Stimulated activated CD4-positive, alpha-beta T cell treated with anti-CD3 and anti-CD28 coated beads, Interleukin-12 subunit alpha, Interleukin-12 subunit beta, amount 100 ng/mL, for 48 hours (primary cell): ENCODE measurements at regions not wholly inside any gene's neighbourhood (a gene's known extent, or its start where the extent isn't known, plus 50 kb on each side); places are given as distances from the start of the nearest gene placed in this dataset.

Source experiments
- DNase-seq, 3 donors: peaks; one replicate each; pipeline ENCODE4 v3.0.0-alpha.2; 2020; ENCODE audit warnings: low read depth in 2 of 3, low spot score in 1 of 3

DNA sequence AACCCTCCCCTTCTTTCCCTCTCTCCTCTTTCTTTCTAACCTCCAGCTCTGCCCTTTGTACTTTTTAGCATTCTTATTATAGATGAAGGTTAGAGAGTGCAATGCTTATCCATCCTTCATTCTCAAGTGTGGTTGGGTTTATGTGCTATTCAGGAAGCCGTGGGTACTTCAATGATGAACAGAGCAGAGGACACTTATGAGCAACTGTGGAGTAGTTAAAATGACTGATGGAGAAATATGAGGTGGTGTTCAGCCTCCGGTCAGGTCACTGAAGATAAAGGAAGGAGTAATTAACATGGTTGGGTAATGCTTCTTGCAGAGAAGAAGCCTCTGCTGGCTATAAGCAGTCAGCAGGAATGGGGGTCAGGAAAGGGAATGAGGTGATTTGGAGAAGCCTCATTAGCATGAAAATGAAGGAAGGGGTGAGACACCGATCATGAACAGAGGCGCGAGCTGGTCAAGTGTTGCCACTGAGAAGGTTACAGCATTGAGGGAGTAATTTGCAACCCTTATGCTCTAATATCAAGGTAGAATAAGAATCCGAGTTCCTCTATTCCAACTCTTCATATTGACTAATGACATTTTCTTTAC, 174.7 kb downstream of the LPIN1 start:
- no peak for DNase-seq

- DNase-seq = no peak
These were observed 175.9 kb downstream of the LPIN1 start for GRCh38 chr2:11922294-11922693.

- no peak for DNase-seq
These were observed 177.5 kb downstream of the LPIN1 start for GRCh38 chr2:11923935-11924334.

DNA sequence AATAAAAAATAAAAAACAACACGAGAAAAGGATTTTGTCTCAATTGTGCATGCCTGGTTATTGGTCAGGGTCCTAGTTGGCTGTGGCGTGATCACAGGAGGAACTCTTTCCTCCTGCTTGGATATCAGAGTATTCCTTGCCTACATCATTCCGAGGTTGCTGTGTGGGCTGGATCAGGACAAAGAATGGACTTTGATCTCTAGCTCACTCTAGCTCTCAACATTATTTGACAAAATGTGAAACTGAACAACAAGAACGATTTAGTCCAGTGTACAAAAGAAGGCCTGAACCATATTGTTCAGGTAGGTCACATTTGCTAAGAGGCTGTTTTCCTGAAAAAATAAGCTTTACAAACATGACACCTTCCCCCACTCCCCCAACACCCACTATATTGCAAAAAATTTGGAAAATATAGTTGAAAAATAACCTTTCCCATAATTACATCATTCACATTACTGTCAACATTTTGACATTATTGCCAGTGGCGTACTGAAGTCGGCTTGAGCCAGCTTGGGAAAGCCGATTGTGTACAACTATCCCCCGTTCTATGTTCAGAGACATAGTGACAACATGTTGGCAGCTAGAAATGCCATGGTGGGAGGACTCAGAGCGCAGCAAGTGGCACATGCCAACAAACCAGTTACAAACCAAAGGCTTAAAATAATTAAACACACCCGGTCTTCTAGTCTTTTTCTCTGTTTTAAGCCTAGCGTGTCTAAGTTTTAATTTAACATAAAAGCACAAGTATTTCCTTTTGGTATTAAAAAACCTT, 179.0 kb downstream of the LPIN1 start:
- DNase-seq = no peak

- no peak for DNase-seq
These were observed 183.9 kb downstream of the LPIN1 start for GRCh38 chr2:11930211-11930761.

GRCh38 chr2:11932048-11932512, 185.6 kb downstream of the LPIN1 start:
- no peak for DNase-seq

- no peak for DNase-seq
These were observed 186.5 kb downstream of the LPIN1 start for GRCh38 chr2:11932962-11933361.

DNA sequence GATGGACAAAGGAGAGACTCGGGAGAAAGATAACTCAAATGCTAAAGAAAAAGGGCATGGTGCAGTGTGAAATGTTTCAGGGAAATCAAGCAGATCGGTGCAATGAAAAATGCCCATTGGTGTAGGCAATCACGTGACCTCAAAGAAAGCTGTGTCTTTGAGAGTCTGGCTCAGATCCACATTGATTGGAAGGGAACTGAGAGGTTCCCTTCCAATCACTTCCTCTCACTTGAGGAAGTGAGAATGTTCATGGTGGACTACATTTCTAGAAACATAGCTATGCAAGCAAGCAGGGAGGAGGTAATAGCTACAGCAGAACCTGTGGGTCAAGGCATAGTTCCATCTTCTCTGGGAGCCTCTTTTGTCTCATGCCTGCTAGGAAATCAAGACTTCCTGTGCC, 187.4 kb downstream of the LPIN1 start:
- no peak for DNase-seq

DNA sequence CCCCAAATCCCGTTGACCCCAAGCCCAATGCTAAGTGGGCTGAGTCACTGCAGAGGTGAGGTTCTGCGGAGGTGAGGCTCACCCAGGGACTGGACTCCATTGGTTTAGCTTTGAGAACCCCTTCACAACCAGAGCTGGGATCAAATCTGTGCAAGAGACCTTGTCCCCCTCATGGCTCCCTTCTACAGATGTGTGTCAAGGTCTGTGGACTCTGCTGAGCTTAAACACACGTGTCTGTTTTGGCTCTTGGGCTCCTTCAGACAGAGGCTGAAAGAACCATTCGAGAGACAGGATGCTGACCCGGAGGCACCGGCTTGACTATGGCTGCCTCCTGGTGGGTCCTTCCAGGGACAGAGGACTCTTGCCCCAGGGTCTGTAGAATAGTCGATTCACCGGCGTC, 190.3 kb downstream of the LPIN1 start:
- no peak for DNase-seq

DNA sequence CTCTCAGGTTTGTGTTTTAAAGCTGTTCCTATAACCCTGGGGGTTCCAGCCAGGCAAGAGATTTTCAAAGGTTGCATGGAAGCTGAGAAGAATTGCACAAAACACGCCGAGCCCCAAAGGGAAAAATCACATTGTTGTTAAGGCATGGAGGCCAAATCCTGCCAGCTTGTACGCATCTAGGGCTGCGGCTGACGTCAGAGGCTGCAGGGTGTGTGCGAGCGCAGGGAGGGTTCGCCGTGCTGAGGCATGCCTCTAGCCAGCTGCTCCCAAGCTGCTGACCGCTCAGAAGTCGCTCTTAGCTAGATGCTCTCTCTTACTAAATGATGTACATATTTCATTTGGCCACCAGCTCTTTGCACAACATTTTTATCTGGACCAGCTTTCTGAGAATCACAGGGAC, 191.8 kb downstream of the LPIN1 start:
- no peak for DNase-seq

DNA sequence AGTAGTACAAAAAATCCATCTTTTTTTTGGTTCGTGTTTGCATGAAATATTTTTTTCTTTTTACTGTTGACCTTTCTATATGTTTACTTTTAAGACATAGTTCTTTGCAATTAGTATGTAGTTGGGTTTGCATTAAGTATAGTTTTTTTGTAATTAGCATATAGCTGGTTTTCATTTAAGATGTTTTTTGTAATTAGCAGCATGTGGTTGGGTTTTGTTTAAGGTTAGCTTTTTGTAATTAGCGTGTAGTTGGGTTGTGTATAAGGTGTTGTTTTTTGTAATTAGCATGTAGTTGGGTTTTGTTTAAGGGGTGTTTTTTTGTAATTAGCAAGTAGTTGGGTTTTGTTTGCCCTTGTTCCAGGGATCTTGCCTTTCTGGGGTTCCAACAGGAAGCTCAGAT, 193.1 kb downstream of the LPIN1 start:
- no peak for DNase-seq

GRCh38 chr2:11940121-11940743, 193.8 kb downstream of the LPIN1 start:
- no peak for DNase-seq

DNA sequence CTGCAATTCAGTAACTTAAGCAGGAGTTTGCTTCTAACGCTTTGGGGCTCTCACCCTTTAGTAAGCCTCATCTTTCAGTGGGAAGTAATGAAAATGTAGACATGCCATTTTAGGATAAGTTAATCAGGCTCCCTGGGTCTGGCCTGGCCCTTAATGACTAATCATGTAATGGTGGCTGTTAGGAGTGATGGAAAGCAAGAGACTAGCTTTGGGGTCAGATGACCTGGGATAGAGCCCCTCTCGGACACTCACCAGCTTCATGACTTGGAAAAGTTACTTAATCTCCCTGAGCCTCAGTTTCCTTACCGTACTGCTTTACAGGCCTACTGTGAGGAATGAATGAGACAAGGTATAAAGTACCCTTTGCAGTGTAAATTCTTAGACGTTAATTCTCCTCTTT, 194.4 kb downstream of the LPIN1 start:
- no peak for DNase-seq

GRCh38 chr2:11941201-11942177, 195.1 kb downstream of the LPIN1 start:
- no peak for DNase-seq

GRCh38 chr2:11942178-11942569, 195.7 kb downstream of the LPIN1 start:
- no peak for DNase-seq

DNA sequence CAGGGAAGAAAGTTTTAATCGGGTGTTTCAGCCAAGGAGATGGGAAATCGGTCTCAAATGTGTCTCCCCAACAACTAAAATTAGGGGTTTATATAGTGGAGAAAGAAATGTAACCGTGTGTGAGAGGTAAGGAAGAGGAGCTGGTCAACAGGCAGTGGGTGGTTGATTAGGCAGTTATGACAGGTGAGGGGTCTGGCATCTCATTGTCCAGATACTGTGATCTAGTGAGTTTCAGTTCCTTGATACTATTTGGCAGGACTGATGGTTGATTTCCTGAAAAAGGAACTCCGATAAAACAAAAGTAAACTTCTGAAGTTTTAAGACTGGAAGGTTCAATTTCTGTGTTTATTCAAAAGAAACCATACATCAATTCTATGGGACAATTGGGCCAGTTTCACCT, 197.9 kb downstream of the LPIN1 start:
- DNase-seq = no peak

DNA sequence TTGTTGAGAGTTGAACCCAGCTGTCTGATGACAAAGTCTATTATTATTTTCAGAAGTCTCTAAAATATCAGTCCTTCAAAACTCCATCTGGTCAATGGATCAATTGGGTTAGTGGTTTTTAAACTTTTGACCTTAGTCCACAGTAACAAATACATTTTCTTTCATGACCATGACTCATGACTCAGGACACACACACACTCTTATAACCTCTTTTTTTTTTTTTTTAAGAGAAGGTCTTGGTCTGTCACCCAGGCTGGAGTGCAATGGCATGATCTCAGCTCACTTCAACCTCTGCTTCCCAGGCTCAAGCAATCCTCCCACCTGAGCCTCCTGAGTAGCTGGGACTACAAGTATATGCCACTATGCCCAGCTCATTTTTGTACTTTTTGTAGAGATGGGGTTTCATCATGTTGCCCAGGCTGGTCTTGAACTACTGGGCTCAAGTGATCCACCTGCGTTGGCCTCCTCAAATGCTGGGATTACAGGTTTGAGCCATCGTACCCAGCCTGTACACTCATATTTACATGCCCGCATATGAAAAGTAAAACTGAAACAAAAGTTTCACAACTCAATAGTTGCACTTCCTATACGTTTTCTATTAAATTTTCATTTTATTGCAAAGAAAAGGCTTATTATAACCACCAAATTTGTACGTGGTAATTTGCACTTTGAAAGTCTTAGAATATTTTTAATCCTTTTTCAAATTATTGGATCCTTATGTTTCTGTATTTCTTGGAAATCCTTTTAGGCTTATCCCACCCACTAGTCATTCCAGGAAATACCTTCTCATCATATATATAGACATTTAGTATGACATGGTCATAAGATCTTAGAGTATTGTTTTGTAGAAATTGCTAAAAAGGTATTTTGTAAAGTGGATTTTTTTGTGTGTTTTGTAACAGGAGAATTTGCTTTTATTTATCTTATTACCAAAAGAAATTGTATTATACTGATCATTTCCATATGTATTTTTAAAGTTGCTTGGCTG, 199.0 kb downstream of the LPIN1 start:
- peak in 2 of 3 donors; percentile 6 to 12 for DNase-seq

DNA sequence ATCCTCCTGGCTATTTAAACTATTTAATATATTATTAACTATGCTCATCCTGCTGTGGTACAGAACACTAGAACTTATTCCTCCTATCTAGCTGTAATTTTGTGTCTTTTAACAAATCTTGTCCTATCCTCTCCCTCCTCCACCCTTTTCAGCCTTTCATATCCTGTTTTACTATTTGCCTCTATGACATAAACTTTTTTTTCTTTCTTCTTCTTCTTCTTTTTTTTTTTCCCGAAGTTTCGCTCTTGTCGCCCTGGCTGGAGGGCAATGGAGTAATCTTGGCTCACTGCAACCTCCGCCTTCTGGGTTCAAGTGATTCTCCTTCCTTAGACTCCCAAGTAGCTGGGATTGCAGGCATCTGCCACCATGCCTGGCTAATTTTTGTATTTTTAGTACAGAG, 201.5 kb downstream of the LPIN1 start:
- DNase-seq = no peak

DNA sequence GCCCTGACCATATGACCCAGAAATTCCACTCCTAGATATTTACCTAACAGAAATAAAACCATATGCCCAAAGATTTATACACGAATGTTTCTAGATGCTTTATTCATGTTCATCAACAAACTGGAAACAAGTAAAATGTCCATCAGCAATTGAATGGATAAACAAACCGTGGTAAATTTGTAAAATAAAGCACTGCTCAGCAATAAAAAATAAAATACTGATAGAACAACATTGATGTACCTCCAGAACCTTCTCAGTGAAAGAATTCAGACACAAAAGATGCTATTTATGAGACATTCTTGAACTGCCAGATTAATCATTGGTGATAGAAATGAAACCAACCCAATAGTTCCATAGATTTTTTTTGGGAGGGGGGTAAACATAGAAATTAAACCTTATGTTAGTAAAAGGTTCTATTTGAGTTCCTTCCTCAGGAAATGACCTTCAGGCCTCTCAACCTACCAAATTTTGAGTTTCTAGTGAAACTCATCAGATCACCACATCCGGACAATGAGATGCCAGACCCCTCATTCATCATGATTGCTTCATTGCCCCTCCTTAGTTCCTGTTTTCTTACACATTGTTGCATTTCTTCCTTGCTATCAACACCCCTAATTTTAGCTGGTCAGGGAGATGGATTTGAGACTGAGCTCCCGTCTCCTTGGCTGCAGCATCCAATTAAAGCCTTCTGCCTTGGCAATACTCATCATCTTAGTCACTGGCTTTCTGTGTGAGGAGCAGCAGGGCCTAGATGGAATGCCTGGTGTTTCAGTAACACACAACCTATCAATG, 203.5 kb downstream of the LPIN1 start:
- DNase-seq = no peak
